HepG2 (cell line): ENCODE measurements at regions not wholly inside any gene's neighbourhood (a gene's known extent, or its start where the extent isn't known, plus 50 kb on each side); places are given as distances from the start of the nearest gene placed in this dataset.

Experiments
- CEBPG ChIP-seq: IDR thresholded peaks from 2 replicates; pipeline ENCODE4 v1.6.1; 2016
- XRCC5 ChIP-seq: fragments of 200-400 bp; formaldehyde crosslinking; optimal IDR thresholded peaks from 2 replicates; pipeline ENCODE3; 2017; ENCODE audit warnings: mild to moderate bottlenecking, low read length
- ZFP37 ChIP-seq: sonication (generic); formaldehyde crosslinking; IDR thresholded peaks from 2 replicates; pipeline ENCODE4 v1.4.0; 2020; ENCODE audit warnings: missing genetic modification reagents, borderline replicate concordance
- ZNF775 ChIP-seq: sonication (generic); formaldehyde crosslinking; IDR thresholded peaks from 2 replicates; pipeline ENCODE4 v1.4.0; 2020; ENCODE audit warnings: missing genetic modification reagents, mild to moderate bottlenecking, moderate library complexity, borderline replicate concordance
- ZNF790 ChIP-seq: sonication (generic); formaldehyde crosslinking; IDR thresholded peaks from 2 replicates; pipeline ENCODE4 v1.8.0; 2022; ENCODE audit warnings: missing genetic modification reagents, mild to moderate bottlenecking, borderline replicate concordance
- TF ChIP-seq, protein P1 (sequence below), 2 experiments: sonication (generic) in 1 of 2; formaldehyde crosslinking in 1 of 2; IDR thresholded peaks; 2 replicates each; pipeline versions ENCODE4 v1.5.1 to v1.6.1; 2011 to 2020; ENCODE audit warnings: borderline replicate concordance in 1 of 2, low read depth in 1 of 2, low read length in 1 of 2, mild to moderate bottlenecking in 1 of 2, missing genetic modification reagents in 1 of 2, moderate library complexity in 1 of 2
- TF ChIP-seq, protein P2 (sequence below): IDR thresholded peaks from 2 replicates; pipeline ENCODE4 v1.6.1; 2016; ENCODE audit warnings: missing biosample characterization, missing genetic modification reagents, low read depth
- TF ChIP-seq, protein P3 (sequence below): IDR thresholded peaks from 2 replicates; pipeline ENCODE4 v1.6.1; 2012; ENCODE audit warnings: low read depth, low read length, improper control_type of control experiment
- TF ChIP-seq, protein P4 (sequence below): sonication (generic); formaldehyde crosslinking; IDR thresholded peaks from 2 replicates; pipeline ENCODE4 v1.4.0; 2020; ENCODE audit warnings: mild to moderate bottlenecking, missing genetic modification reagents, borderline replicate concordance
- TF ChIP-seq, protein P5 (sequence below), 2 experiments: sonication (generic) in 1 of 2; formaldehyde crosslinking in 1 of 2; IDR thresholded peaks; 2 replicates each; pipeline versions ENCODE4 v1.6.1 to v1.9.0; 2014 to 2022; ENCODE audit warnings: antibody characterized with exemption in 1 of 2, borderline replicate concordance in 1 of 2, inconsistent platforms in 1 of 2, low read depth in 1 of 2, missing genetic modification reagents in 1 of 2
- TF ChIP-seq, protein P6 (sequence below): sonication (generic); formaldehyde crosslinking; conservative IDR thresholded peaks from 2 replicates; pipeline ENCODE4 v1.4.0; 2020; ENCODE audit warnings: missing genetic modification reagents

DNA sequence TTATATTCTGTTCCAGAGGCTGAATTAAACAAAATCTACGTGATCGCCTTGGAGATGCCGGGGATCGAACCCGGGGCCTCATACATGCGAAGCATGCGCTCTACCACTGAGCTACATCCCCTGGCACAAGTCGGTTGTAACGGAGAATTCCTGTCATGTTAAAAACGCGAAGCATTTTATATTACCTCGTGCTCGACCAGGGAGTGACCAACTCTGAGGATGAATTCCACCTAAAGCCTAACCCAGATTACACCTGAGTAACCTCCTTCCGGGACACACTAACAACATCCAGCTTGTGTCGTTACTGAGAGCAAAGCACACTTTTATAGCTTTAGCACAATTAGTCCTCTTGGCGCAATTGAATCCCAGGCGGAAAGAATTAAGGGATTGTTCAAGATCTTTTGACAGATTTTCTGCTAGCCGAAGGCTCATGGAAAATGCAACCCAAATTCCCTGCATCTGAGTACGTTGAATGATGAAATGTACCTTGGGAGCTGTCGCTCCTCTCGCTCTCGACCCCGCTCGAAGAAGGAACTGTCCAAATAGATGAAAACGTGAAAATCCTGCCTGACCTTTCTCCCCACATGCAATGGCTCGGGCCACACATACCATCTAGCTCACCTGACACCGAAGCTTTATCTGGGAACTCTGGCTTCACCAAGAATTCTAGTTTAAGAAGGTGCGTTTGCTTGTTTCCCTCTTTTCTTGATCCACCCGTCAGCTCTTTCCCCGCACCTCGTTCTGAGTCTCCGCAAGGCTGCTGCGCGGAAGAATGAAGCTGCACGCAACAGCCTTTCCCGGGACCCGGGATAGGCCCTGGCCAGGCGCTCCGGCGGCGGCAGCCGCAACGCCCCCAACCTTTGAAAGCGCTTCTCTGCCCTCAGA lies 148.3 kb downstream of the GPX5 start (continued):
- TF ChIP-seq, protein P1, sequence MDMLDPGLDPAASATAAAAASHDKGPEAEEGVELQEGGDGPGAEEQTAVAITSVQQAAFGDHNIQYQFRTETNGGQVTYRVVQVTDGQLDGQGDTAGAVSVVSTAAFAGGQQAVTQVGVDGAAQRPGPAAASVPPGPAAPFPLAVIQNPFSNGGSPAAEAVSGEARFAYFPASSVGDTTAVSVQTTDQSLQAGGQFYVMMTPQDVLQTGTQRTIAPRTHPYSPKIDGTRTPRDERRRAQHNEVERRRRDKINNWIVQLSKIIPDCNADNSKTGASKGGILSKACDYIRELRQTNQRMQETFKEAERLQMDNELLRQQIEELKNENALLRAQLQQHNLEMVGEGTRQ (IDR thresholded peaks at IDR 0.05; ENCODE audit: low read depth, low read length) = no peak
- TF ChIP-seq, protein P1 (CRISPR knock-in tag; IDR thresholded peaks at IDR 0.05; ENCODE audit: borderline replicate concordance) = 0 out of 2 replicates have a peak, but pooled peaks have one; percentile 46
- TF ChIP-seq, protein P2, sequence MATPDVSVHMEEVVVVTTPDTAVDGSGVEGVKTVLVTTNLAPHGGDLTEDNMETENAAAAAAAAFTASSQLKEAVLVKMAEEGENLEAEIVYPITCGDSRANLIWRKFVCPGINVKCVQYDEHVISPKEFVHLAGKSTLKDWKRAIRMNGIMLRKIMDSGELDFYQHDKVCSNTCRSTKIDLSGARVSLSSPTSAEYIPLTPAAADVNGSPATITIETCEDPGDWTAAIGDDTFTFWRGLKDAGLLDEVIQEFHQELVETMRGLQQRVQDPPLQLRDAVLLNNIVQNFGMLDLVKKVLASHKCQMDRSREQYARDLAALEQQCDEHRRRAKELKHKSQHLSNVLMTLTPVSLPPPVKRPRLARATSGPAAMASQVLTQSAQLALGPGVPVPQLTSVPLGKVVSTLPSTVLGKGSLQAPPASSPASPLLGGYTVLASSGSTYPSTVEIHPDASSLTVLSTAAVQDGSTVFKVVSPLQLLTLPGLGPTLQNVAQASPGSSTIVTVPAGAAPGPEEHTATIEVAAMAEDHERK (CRISPR knock-in tag) = no peak
- TF ChIP-seq CEBPG (CRISPR knock-in tag) (no peak; the same call in 1 of the 2 replicates), ZNF775 (CRISPR knock-in tag) (no peak), XRCC5 (no peak), ZFP37 (CRISPR knock-in tag) (no peak), ZNF790 (CRISPR knock-in tag) (no peak)
- TF ChIP-seq, protein P3, sequence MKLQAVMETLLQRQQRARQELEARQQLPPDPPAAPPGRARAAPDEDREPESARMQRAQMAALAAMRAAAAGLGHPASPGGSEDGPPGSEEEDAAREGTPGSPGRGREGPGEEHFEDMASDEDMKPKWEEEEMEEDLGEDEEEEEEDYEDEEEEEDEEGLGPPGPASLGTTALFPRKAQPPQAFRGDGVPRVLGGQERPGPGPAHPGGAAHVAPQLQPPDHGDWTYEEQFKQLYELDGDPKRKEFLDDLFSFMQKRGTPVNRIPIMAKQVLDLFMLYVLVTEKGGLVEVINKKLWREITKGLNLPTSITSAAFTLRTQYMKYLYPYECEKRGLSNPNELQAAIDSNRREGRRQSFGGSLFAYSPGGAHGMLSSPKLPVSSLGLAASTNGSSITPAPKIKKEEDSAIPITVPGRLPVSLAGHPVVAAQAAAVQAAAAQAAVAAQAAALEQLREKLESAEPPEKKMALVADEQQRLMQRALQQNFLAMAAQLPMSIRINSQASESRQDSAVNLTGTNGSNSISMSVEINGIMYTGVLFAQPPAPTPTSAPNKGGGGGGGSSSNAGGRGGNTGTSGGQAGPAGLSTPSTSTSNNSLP = peak; percentile 79; the same call in 1 of the 2 replicates
- TF ChIP-seq, protein P4, sequence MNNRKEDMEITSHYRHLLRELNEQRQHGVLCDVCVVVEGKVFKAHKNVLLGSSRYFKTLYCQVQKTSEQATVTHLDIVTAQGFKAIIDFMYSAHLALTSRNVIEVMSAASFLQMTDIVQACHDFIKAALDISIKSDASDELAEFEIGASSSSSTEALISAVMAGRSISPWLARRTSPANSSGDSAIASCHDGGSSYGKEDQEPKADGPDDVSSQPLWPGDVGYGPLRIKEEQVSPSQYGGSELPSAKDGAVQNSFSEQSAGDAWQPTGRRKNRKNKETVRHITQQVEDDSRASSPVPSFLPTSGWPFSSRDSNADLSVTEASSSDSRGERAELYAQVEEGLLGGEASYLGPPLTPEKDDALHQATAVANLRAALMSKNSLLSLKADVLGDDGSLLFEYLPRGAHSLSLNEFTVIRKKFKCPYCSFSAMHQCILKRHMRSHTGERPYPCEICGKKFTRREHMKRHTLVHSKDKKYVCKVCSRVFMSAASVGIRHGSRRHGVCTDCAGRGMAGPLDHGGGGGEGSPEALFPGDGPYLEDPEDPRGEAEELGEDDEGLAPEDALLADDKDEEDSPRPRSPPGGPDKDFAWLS (CRISPR knock-in tag) = no peak
- TF ChIP-seq, protein P5, sequence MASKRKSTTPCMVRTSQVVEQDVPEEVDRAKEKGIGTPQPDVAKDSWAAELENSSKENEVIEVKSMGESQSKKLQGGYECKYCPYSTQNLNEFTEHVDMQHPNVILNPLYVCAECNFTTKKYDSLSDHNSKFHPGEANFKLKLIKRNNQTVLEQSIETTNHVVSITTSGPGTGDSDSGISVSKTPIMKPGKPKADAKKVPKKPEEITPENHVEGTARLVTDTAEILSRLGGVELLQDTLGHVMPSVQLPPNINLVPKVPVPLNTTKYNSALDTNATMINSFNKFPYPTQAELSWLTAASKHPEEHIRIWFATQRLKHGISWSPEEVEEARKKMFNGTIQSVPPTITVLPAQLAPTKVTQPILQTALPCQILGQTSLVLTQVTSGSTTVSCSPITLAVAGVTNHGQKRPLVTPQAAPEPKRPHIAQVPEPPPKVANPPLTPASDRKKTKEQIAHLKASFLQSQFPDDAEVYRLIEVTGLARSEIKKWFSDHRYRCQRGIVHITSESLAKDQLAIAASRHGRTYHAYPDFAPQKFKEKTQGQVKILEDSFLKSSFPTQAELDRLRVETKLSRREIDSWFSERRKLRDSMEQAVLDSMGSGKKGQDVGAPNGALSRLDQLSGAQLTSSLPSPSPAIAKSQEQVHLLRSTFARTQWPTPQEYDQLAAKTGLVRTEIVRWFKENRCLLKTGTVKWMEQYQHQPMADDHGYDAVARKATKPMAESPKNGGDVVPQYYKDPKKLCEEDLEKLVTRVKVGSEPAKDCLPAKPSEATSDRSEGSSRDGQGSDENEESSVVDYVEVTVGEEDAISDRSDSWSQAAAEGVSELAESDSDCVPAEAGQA (IDR thresholded peaks at IDR 0.05; ENCODE audit: low read depth) = no peak
- TF ChIP-seq, protein P5 (CRISPR knock-in tag; IDR thresholded peaks at IDR 0.05; ENCODE audit: borderline replicate concordance) = no peak; the same call in 1 of the 2 replicates
- TF ChIP-seq, protein P6, sequence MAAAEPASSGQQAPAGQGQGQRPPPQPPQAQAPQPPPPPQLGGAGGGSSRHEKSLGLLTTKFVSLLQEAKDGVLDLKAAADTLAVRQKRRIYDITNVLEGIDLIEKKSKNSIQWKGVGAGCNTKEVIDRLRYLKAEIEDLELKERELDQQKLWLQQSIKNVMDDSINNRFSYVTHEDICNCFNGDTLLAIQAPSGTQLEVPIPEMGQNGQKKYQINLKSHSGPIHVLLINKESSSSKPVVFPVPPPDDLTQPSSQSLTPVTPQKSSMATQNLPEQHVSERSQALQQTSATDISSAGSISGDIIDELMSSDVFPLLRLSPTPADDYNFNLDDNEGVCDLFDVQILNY (CRISPR knock-in tag) = no peak
